Effector CD8-positive, alpha-beta T cell (primary cell): ENCODE measurements at regions not wholly inside any gene's neighbourhood (a gene's known extent, or its start where the extent isn't known, plus 50 kb on each side); places are given as distances from the start of the nearest gene placed in this dataset.

Experiments
- DNase-seq: peaks from one replicate; lab custom pipeline; 2025; lab: John Stamatoyannopoulos, UW

DNA sequence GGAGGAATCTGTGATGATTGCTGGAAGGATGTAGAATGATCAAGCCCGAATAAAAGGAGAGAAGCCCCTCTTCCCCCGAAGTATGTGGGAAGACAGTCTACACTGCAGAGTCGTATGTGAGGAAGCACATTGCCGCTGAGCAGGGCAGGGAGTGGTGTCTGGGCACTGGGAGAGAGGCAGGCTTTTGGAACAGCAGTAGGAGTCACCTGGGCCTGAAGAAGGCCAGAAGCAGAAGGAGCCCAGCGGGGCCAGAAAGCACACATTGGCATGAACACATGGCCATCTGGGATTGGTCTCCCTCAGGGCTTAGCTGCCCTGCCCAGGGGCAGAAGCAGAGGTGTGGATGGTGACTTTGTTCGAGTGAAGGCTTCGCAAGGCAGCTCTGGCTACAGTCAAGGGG lies 162.8 kb downstream of the ERCC6L2 start:
- no peak for DNase-seq

DNA sequence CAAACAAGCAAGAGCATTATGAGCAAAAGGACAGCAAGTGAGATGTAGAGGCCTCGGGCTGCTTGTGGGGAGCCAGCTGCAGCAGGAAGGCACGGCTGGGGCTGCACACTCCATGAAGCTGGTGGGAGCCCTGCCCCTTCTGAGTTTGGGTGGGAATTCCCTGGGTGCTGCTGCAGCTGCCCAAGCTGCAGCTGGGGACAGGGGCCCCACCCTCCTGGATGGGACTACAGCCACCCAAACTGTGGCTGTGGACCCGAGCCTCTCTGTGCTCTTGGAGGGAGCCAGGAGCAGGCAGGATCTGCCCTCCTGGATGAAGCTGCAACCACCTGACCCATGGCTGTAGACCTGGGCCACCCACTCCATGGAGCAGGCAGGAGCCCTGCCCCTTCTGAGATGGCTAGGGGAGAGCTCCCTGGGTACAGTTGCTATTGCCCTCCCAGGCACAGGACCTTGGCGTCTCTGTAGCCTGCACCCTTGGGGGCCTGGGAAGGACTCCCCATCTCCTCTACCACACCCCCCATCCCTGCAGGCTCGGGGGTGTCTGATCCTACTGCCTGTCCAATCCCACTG lies 159.1 kb downstream of the ERCC6L2 start:
- DNase-seq = no peak

GRCh38 chr9:96033896-96034295 lies 158.4 kb downstream of the ERCC6L2 start:
- no peak for DNase-seq

- DNase-seq = no peak
Measured at GRCh38 chr9:96031916-96032534, 156.5 kb downstream of the ERCC6L2 start.

DNA sequence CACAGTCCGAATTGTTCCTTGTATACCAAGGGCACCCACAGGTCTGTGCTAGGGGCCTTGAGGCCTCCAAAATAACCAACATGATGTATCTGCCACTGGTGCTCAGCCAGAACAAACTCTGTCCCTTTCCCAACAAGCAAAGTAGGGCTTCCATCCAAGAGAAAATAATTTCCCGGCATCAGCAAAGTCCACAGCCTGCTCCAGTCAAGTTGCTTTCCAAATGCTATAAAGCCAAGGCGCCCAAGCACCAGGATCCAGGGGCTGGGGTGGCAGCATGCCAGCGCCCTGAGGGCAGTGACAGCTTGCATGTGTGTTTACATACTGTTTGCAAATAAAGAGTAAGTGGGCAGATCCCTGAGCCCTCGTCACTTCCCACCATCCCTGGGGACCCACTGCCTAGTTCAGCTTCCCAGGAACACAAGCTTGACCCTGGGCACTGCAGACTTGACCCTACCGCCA lies 155.9 kb downstream of the ERCC6L2 start:
- DNase-seq = no peak

DNA sequence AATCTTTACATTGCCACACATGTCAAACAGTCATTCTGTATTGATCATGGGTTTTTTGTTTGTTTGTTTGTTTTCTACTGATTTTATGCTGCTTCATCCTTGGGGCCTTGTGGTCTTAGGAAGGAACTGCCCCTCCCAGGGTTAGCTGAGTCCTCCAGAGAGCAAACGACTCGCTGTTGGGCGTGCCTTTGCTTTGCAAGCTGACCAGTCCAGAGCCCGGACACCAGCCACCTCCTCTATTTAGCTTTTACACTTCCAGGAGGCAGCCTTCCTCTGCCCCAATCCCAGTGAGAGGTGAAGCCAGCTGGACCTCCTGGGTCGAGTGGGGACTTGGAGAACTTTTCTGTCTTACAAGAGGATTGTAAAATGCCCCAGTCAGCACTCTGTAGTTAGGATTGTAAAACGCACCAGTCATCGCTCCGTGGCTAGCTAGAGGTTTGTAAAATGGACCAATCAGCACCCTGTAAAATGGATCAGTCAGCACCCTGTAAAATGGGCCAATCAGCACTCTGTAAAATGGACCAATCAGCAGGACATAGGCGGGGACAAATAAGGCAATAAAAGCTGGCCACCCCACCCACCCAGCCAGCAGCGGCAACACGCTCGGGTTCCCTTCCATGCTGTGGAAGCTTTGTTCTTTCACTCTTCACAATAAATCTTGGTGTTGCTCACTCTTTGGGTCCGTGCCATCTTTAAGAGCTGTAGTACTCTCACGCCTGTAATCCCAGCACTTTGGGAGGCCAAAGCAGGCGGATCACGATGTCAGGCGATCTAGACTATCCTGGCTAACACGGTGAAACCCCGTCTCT lies 154.4 kb downstream of the ERCC6L2 start:
- DNase-seq = no peak

DNA sequence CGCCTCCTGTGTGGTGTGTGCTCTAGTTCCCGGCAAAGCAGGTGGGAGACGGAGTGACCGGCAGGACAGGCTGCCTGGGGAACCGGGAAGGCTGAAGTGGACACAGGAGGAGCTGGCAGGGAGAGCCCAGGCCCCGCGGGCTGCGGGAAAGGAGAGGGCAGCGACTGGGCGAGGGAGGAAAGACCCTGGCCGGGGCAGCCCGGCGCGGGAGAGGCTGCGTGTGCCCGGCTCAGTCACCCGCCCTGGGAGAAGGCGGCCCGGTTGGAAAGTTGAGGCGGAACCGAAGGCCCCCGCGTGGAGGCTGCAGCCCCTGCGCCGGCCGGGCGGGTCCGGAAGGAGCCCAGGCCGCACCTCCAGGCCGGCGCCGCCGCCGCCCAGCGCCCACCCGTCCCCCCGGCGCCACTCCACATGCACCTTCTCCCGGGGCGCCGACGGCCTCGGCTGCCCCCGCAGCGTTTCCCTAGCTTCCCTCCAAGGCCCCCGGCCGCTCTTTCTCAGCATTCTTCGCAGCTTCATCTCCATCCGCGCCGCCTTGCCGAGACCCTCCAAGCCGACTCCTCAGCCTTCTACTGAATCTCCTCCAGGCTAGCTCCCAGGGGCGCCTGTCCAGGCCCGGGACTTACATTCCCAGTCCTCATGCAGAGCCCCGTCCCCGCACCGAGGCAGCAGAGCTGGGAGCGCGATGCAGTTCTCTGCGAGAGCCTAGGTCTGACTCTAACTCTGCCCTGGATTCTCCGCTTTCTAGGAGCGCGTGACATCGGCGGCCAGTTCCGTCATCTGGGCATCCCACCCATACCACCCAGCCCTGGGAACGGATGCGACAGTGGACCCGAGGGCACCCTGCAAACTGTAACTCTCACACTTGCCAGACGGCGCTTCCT lies 152.0 kb downstream of the ERCC6L2 start:
- no peak for DNase-seq

- no peak for DNase-seq
Measured at GRCh38 chr9:96026655-96027213, 151.2 kb downstream of the ERCC6L2 start.

GRCh38 chr9:96025995-96026602 lies 150.6 kb downstream of the ERCC6L2 start:
- DNase-seq = no peak

DNA sequence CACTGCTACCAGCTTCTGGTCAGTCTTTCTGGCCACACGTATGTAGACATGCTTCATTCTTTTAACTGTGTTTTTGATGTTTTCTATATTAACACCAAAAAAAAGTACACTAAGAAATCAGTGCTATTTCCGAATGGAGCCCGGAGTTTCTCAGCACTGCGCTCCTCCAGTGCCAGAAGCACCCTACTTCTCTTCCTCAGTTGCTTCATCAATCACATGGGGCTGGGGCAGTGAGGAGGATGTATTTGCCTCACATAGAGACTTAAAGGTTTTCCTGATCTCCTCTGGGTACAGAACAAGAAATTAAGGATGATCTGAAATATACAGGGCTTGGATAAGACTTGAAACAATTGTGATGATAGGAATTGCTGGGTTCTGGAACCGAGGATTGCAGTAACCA lies 148.0 kb downstream of the ERCC6L2 start:
- no peak for DNase-seq

- no peak for DNase-seq
Measured at GRCh38 chr9:96022445-96023051, 147.1 kb downstream of the ERCC6L2 start.

- DNase-seq = no peak
Measured at GRCh38 chr9:96021551-96022444, 146.3 kb downstream of the ERCC6L2 start.

DNA sequence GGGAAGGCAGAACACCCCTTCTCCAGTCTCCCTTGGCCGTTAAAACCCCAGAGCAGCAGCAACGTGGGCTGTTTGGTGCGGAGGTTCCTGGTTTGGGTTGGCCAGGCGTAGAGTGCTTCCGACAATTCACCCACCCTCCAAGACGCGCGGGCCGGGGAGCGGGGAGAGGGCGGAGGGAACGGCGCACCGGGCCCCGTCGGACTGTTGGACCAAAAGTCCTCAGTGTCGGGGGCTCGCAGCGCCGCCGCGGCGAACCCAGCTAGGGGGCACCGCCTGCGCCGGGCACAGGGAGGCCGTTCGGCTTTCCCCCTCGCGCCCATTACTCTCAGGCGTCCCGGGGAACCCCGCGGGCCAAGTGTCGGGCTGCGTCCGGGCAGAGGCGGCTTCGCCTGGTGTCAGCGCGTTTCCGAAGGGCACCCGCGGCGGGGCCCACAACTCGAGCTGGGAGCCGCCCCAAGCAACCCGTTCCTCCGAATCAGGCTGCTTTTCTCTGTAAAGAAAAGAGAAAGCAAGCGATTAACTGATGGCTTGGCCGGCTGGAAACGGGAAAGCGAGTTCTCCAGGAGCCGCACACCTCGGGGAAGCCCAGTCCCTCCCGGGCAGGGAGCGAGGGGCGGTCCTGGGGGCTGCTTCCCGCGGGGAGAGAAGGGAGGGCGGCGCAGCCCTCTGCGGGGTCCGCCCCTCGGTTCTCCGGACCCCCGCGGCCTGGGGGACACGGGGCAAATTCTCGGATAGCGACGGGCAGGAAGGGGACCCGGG lies 145.5 kb downstream of the ERCC6L2 start:
- no peak for DNase-seq

- no peak for DNase-seq
Measured at GRCh38 chr9:96020300-96020791, 144.9 kb downstream of the ERCC6L2 start.
